ENCODE measurements at regions not wholly inside any gene's neighbourhood (a gene's known extent, or its start where the extent isn't known, plus 50 kb on each side); places are given as distances from the start of the nearest gene placed in this dataset.

- TF ChIP-seq, protein P1, sequence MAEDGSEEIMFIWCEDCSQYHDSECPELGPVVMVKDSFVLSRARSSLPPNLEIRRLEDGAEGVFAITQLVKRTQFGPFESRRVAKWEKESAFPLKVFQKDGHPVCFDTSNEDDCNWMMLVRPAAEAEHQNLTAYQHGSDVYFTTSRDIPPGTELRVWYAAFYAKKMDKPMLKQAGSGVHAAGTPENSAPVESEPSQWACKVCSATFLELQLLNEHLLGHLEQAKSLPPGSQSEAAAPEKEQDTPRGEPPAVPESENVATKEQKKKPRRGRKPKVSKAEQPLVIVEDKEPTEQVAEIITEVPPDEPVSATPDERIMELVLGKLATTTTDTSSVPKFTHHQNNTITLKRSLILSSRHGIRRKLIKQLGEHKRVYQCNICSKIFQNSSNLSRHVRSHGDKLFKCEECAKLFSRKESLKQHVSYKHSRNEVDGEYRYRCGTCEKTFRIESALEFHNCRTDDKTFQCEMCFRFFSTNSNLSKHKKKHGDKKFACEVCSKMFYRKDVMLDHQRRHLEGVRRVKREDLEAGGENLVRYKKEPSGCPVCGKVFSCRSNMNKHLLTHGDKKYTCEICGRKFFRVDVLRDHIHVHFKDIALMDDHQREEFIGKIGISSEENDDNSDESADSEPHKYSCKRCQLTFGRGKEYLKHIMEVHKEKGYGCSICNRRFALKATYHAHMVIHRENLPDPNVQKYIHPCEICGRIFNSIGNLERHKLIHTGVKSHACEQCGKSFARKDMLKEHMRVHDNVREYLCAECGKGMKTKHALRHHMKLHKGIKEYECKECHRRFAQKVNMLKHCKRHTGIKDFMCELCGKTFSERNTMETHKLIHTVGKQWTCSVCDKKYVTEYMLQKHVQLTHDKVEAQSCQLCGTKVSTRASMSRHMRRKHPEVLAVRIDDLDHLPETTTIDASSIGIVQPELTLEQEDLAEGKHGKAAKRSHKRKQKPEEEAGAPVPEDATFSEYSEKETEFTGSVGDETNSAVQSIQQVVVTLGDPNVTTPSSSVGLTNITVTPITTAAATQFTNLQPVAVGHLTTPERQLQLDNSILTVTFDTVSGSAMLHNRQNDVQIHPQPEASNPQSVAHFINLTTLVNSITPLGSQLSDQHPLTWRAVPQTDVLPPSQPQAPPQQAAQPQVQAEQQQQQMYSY (CRISPR knock-in tag; IDR thresholded peaks at IDR 0.05): no peak
- TF ChIP-seq ZNF687 (IDR thresholded peaks at IDR 0.05): no peak
- TF ChIP-seq ZNF622 (IDR thresholded peaks at IDR 0.05): no peak
- no peak for TF ChIP-seq SUZ12 (IDR thresholded peaks at IDR 0.05; ENCODE audit: unreplicated experiment)
- TF ChIP-seq EED (IDR thresholded peaks at IDR 0.05; ENCODE audit: low read depth): no peak
- no peak for TF ChIP-seq RB1 (IDR thresholded peaks at IDR 0.05; ENCODE audit: borderline replicate concordance)
- TF ChIP-seq STAT1 (conservative IDR thresholded peaks at IDR 0.05): no peak
These were observed 201.1 kb upstream of the ADAMTS9 start (continued) for GRCh38 chr3:64888840-64889392.

Data from GM12878 (cell line).